GM12891 (cell line): ENCODE measurements at regions not wholly inside any gene's neighbourhood (a gene's known extent, or its start where the extent isn't known, plus 50 kb on each side); places are given as distances from the start of the nearest gene placed in this dataset.
"Not testable (repeated sequence)": the region's sequence is repeated elsewhere in the genome, so short reads cannot be mapped to it uniquely, and the experiment has no call there.

Experiments
- DNase-seq: peaks from one replicate; pipeline ENCODE4 v3.0.0; 2011; ENCODE audit warnings: low spot score; ENCODE audit not compliant: insufficient read length
- FAIRE-seq: peaks from 2 replicates; lab custom pipeline; 2011; peaks lifted over from hg19 to GRCh38; lab: Jason Lieb, UNC
- PAX5 ChIP-seq: IDR thresholded peaks from 2 replicates; pipeline ENCODE4 v1.6.1; 2011; ENCODE audit warnings: low read length, moderate library complexity, mild to moderate bottlenecking; ENCODE audit not compliant: insufficient read depth, severe bottlenecking
- POLR2A ChIP-seq: IDR thresholded peaks from 2 replicates; pipeline ENCODE4 v1.6.1; 2011; ENCODE audit warnings: low read depth, low read length, control low read depth
- POLR2AphosphoS5 ChIP-seq: IDR thresholded peaks from 2 replicates; pipeline ENCODE4 v1.6.1; 2011; ENCODE audit warnings: low read depth, low read length, control low read depth
- POU2F2 ChIP-seq: IDR thresholded peaks from 2 replicates; pipeline ENCODE4 v1.6.1; 2011; ENCODE audit warnings: low read depth, mild to moderate bottlenecking, control low read depth, low read length, moderate library complexity
- SPI1 ChIP-seq: IDR thresholded peaks from 2 replicates; pipeline ENCODE4 v1.6.1; 2011; ENCODE audit warnings: low read depth, low read length, control low read depth
- TAF1 ChIP-seq: IDR thresholded peaks from 2 replicates; pipeline ENCODE4 v1.6.1; 2011; ENCODE audit warnings: low read depth, low read length, control low read depth

- no peak for TF ChIP-seq POU2F2
- TF ChIP-seq POLR2AphosphoS5 = no peak
- no peak for TF ChIP-seq POLR2A
- no peak for TF ChIP-seq SPI1
- TF ChIP-seq PAX5 = no peak
- no peak for TF ChIP-seq TAF1
- DNase-seq (no peak), FAIRE-seq (no peak)
Observed at GRCh38 chr5:107012371-107012770, 658.4 kb downstream of the EFNA5 start.

DNA sequence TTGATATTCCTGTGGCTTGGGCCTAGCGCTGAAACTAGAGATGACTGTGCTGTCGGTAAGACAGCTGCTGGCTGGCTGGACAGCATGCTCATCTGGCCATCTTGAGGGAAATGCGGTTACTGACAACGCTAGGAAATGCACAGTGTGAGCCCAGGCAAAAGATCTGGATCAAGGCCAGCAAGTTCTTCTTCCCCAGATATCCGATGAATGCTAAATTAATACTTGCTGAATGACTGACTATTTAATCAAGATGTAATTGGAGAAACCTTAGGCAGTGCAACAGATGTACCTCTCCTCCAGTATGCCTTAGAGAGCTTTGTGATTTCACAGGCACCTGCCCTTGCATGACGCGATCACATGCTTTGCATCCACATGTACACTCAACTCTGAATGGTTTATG lies 659.1 kb downstream of the EFNA5 start:
- no peak for DNase-seq
- no peak for FAIRE-seq
- TF ChIP-seq PAX5 (no peak), POU2F2 (no peak), TAF1 (no peak), SPI1 (no peak), POLR2AphosphoS5 (no peak), POLR2A (no peak)

- FAIRE-seq = no peak
- TF ChIP-seq POU2F2 (no peak), TAF1 (no peak), POLR2AphosphoS5 (no peak), PAX5 (no peak), POLR2A (no peak), SPI1 (no peak)
- no peak for DNase-seq
Observed at GRCh38 chr5:107010060-107010459, 660.7 kb downstream of the EFNA5 start.

DNA sequence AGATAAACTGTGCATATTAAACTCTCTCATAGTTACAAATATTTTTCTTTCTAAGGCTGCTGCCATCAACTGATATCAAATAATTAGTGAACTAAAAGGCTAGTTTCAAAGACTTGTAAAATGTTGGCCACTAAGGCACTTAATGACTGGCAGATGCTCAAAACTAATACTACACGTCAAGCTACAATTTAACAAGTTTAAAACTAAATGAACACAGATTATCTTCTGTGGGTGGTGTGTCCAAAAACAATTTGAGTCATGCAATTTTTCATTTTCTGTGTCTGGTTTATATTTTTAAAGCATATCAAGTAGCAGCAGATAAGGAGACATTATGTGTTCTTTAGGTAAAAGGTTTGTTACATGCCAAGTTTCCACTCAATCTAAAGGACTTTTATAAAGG lies 665.1 kb downstream of the EFNA5 start:
- FAIRE-seq (no peak), DNase-seq (no peak)
- TF ChIP-seq SPI1 = no peak
- TF ChIP-seq POLR2A = no peak
- TF ChIP-seq PAX5 = no peak

DNA sequence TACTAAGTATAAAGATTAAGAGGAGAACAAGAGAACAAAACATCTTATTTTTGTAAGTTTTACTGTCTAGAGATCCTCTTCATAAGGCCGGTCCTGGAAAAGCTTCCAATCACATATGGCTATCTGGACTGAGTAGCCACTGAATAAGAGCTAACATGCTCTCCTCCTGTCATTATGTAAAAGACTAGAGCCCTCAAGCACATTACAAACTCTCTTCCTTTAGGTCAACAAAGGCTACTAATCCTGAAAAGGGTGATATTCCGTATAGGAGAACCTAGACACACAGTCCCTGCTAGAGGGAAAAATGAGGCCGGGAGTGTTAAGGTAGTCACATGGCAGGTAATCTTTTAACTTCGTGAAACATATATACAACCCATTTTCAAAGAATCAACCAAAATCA lies 665.6 kb downstream of the EFNA5 start:
- FAIRE-seq (no peak), DNase-seq (no peak)
- TF ChIP-seq TAF1 (no peak), POLR2A (no peak), POLR2AphosphoS5 (no peak), SPI1 (no peak), POU2F2 (no peak), PAX5 (no peak)

GRCh38 chr5:107002115-107002514 lies 668.6 kb downstream of the EFNA5 start:
- TF ChIP-seq TAF1 (no peak), POU2F2 (no peak), POLR2AphosphoS5 (no peak), POLR2A (no peak), SPI1 (no peak), PAX5 (no peak)
- DNase-seq = no peak
- FAIRE-seq = no peak

- not testable (repeated sequence) for DNase-seq, FAIRE-seq
Observed at GRCh38 chr5:106999506-106999905, 671.2 kb downstream of the EFNA5 start.

DNA sequence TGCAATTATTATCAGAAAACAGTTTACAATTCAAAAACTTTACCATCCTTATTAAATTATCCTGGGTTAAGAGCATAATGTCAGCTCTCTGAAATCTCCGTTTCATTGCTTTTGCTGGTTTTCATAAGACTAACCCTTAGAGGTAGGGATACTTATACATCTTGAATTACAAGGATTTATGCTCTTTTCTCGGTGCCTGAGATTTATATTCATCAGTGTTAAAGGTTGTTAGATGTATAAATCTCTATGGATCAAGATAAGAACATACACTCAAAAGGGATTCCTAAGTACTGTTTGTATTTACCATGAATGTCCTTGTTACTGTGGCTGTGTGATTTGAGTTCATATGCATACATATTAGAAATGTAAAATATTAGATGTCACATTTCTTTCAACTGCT lies 684.7 kb downstream of the EFNA5 start:
- TF ChIP-seq PAX5 = no peak
- TF ChIP-seq POLR2A = no peak
- FAIRE-seq = no peak
- DNase-seq = no peak

- DNase-seq (no peak), FAIRE-seq (no peak)
- TF ChIP-seq PAX5 (no peak), POLR2A (no peak), POU2F2 (no peak), POLR2AphosphoS5 (no peak), SPI1 (no peak), TAF1 (no peak)
Observed at GRCh38 chr5:106985174-106985573, 685.6 kb downstream of the EFNA5 start.

- DNase-seq, FAIRE-seq: not testable (repeated sequence)
Observed at GRCh38 chr5:106979178-106979577, 691.6 kb downstream of the EFNA5 start.

GRCh38 chr5:106978582-106979165 lies 692.1 kb downstream of the EFNA5 start:
- DNase-seq, FAIRE-seq: not testable (repeated sequence)

DNA sequence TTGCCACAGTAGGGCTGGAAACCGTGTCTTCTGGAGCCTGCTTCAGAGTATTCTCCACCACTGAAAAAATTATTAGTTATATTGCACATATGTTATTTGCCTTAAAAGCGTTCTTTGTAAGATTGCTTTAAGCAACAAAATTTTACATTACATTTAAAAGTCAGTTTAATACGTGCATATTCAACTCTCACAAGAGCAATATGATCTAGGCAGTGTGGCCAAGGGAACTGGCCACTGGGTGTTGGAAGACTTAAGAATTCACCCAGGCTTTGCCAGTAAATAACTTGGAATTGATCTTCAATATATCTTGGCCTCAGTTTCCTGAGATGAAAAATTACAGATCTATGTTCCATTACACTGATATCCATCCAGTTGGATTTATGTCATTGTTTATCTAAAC lies 694.4 kb downstream of the EFNA5 start:
- FAIRE-seq = no peak
- no peak for DNase-seq
- TF ChIP-seq PAX5 (no peak), POLR2A (no peak), POLR2AphosphoS5 (no peak), TAF1 (no peak), SPI1 (no peak), POU2F2 (no peak)
